GM21619 (cell line): ENCODE measurements at regions not wholly inside any gene's neighbourhood (a gene's known extent, or its start where the extent isn't known, plus 50 kb on each side); places are given as distances from the start of the nearest gene placed in this dataset.

Experiments used
- ATAC-seq: cut with Tn5 transposase; IDR thresholded peaks from one replicate; pipeline ENCODE4 v1.9.1; 2021; ENCODE audit not compliant: unreplicated experiment

DNA sequence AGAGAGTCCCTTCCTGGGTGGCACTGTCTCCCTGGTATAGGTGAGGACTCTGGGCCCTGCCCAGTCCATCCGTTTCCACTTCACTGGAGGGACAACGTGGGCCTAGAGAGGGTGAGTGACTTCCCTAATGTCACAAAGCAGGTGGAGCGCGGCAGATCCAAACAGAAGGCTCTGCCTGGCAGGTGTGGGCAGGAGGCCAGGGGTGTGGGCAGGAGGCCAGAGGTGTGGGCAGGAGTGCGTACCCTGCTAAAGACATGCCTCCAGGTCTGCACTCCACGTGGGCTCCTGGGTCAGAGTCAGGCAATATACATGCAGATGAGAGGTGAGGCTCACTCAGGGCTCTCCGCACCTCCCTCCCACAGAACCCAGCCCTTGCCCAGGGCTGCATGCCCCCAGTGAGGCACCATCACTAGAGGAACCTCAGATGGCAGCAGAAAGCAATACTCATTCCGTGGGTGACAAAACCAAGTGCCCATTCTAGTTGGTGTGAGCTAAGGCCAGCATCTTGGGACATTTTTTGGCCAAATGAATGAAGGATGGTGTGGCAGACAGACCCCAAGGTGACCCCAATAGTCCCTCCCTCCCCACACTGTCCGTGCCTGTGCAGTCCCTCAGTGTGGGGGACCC is 271.6 kb upstream of the RTL1 start:
- ATAC-seq, result no peak

DNA sequence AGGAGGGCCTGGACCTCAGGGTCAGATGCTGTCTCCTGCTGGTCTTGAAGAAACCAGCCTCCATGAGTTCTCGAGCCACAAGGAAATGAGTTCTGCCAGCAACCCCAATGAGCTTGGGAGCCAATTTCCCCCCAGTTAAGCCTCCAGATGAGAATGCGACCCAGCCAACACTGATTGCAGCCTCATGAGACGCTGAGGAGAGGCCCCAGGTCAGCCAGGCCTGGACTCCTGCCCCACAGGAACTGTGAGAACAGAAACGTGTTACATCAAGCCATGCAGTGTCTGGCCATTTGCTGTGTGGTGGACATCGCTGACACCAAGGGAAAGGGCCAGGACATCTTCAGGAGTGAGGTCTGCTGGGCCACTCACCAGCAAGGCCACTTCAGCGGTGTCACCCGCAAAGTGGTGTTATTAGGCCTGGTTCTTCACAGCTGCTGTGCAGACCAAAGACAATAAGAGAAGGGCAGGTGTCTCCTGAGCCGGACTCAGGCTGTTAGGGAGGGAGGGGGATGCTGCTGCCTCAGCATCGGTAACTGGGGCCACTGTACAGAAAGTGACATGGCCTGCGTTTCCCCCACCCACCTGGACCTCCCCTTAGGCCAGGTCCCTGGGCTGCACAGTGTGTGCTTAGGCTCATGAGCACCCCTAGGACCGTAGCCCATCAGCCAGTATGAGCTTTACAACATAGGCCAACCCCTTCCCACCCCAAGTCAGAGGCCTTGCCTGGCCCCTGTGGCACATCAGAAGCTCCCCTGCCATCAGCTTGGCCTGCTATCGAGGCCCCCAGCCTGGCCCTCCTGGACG is 272.4 kb upstream of the RTL1 start:
- ATAC-seq, result no peak

DNA sequence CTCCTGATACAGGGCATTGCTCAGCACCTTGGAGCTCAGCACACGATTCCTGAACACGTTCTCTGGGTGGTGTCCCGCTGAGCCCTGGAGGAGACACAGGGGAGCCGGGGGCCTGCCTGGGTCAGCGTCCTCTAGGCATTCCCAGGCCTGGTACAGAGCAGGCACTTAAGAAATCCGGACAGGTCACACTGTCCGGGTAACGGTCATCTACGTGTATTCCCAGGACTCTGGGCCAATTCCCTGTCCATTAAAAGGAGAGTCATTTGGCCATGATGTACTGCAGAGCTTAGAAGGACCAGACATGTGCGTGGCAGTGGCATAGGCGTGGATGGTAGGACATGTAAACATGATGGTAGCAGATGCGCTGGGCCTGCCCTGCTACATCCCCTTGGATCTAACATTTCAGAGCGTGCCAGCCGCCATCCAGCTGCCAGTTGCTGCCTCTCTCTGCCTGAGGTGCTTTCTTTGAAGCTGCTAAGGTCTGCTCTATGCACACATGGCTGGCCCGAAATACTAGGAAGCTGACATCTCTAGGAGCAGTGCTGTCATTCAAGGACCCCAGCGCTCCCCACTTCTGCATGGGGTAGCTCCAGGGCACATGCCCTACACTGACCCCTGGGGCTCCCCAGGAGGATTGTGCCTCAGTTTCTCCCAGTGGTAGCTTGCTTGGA is 273.1 kb upstream of the RTL1 start:
- no peak for ATAC-seq

DNA sequence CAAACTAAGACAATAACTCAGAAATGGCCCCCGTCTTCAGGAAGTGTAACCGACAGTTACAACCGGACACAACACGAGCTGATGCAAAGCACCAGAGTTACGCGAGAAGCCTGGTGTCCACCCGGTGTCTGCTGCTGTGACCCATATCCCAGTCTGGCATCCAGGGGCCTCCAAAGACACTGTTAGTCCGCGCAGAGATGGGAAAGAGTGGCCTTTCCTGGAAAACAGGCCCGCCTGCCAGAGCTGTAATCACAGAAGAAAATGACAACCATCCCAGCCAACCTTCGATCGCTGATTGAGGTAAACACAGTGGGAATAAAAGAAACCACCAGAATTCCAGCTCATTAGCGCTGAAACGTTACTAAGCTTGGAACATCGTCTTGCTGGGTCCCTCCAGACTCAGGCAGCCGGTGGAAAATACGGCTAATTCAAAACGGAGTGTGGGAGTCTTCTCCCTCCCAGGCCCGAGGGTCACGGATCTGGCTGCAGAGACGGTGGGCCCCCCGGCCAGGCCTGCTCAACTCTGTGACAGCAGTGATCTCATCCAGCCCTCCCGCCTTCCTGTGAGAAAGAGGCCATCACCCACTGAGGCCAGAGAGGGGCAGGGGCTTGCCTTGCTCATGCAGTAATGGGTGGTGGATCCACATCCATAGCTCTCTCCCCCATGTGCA is 273.9 kb upstream of the RTL1 start:
- ATAC-seq, result no peak

DNA sequence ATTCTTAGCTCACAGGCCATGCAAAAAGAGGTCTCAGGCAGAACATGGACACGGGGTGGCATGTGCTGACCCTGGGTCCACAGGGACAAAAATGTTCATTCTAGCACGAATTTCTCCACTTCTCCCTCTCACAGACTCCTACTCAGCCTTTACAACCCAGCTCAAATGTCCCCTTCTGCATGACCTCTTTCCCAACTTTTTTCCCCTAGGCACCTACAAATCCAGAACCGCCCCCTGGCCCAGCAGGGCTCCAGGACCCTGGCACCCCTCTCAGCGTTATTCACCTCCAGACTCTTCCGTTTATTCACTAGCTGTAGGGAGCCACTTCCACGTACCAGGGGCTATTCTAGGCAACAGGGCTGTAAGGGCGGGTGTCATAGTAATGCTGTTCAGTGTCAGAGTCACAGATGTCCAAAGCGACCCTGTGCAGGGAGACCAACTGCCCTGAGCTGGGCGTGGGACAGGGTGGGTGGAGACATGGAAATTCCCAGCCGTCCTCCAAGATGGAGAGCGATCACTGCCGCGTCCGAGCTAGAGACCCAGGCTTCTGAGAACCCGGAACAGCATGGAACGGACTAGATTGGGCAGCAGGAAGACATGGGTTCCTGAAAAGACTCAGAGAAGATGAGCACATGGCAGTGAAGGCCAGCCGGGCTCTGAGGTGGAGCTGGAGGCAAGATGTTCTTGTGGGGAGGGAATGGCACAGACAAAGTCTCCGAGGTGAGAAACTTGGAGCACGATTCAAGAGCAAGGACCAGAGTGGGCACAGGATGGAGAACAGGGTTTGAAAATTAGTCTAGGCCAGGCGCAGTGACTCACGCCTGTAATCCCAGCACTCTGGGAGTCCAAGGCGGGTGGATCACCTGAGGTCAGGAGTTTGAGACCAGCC is 274.9 kb upstream of the RTL1 start:
- ATAC-seq, result no peak

DNA sequence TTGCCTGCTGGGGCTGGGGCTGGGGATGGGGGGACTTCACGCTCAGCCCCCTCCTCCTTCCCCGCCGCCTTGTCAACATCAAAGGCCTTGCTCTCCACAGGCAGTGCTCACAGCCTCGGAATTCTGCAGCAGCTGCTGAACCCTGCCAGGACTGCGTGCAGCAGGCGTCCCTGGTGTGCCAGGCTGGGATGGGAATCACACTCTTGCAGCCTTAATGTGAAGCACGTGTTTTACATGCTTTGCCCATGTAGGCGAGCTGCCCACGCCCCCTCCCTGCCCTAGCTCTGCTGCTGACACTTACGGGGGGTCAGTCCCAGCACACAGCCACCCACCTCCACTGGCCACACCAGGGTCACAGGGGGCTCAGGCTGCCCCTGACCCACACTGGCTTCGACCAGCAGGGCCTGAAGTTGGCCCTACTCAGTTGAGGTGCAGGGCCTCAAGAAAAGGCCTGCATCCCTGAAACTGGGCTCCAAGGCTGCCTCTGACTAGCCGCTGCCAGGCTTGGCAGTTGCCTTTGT is 276.2 kb upstream of the RTL1 start:
- ATAC-seq, result no peak

DNA sequence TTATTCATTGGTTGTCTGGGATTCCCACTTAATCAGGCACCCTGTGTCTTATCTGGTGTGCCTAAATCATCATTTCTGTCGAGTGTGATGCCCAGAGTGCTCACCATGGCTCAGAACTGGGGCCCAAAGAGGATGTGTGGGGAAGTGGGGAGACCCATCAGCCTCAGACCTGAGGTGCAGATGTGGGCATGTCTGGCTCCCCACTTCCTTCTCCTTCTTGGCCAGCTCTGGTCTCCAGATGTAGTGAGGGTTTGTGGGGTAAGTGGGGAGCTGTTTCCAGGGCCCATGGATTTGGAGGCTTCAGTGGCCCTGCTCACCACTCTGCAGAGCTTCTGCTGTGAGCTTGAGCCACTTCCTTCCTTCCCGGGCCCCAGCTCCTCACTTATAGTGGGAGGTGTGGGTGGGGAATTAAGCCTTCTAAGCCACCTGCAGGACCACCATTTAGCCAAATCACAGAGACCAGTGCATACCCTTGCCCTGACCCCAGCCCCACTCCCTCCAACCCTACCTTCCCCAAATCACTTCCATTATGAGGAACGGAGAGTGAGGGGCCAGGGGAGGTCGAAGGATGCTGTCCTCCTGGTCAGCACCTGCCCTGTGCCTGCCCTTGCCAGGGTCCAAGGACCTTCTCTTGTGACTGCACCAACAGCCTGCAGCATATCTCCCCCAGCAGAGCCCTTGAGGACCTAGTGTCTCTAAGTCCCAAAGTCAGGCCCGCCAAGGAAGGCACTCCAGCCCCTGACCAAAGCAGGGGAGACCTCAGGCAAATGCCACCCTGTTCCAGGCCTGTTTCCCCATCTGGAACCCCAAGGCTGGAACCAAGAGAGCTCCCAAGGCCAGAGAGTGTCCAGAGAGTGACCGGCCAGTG is 278.2 kb upstream of the RTL1 start:
- no peak for ATAC-seq

DNA sequence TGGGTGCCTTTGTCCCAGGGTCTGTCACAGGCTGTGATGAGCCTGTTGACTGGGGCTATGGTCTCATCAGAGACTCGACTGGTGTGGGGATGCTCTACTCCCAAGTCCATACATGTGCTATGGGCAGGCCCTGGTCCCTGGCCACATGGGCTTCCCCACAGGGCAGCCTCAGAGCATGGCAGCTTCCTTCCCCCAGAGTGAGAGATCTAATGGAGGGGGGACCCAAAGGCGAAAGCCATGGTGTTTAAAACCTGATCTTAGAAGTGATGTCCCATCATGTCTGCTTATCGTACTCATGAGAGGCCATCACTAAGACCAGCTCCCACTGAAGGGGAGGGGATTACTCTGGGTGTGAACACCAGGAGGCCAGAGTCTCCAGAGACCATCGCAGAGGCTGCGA is 279.0 kb upstream of the RTL1 start:
- ATAC-seq, result no peak

DNA sequence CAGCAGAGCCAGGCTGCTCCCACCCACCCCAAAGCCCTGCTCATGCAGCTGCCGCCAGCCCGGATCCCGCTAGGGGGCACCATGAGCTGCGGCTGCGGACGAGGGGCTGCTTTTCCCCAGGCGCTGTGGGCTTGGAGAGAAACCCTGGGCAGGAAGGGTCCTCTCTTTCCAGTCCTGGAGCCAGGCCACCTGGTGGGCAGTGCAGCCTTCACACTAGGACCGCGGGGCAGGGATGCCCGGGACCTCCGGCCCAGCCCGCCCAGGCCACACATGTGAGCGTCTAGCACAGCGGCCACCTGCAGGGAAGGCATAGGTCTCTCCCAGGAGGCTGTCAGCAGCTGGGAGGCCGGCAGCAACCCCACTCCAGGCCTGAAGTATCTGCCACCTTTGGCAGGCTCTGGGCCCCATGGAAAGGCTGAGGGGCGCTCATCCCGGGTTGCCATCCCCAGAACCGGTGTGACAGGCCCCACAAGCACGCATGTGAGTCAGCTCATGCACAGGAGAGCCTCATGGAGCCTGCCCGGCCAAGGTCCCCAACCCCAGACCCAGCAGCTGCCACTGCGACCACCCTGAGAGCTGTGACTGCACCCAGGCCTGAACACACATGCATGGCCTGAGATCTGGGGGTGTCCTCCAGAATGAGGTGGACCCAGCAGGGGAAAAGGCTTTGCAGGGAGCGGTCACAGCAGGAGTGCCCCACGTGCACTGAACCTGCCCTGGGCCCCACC is 280.0 kb upstream of the RTL1 start:
- ATAC-seq, result no peak

DNA sequence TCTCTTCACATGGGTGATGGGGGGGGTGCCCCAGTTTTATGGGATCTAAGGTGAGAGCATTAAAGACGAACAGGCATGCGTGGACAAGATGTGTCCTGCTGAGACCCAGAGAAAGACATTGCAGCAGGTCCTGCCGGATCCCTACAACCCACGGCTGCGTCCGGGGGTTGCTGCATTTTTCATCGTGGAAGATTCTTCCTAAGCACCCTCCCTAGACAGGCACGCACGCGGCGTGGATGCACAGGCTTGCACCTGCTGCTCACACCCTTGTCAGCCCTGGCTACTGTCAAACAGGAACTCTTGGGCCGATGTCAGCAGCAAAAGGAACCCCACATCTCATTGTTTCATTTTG is 280.6 kb upstream of the RTL1 start:
- no peak for ATAC-seq

DNA sequence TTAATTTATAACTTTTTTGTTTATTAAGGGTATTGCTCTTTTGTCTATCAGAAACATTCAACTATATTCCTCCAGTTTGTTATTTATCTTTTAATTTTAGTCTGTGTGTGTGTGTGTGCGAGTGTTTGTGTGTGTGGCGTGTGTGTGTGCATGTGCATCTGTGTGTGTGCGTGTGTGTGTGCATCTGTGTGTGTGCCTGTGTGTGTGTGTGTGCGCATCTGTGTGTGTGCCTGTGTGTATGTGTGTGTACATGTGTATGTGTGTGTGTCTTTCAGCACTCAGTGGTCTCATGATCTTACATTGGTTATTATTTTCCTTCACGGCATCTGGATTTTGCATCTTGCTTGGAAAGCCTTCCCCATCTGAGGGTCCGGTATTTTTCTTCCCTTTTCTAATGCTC is 281.1 kb upstream of the RTL1 start:
- no peak for ATAC-seq

DNA sequence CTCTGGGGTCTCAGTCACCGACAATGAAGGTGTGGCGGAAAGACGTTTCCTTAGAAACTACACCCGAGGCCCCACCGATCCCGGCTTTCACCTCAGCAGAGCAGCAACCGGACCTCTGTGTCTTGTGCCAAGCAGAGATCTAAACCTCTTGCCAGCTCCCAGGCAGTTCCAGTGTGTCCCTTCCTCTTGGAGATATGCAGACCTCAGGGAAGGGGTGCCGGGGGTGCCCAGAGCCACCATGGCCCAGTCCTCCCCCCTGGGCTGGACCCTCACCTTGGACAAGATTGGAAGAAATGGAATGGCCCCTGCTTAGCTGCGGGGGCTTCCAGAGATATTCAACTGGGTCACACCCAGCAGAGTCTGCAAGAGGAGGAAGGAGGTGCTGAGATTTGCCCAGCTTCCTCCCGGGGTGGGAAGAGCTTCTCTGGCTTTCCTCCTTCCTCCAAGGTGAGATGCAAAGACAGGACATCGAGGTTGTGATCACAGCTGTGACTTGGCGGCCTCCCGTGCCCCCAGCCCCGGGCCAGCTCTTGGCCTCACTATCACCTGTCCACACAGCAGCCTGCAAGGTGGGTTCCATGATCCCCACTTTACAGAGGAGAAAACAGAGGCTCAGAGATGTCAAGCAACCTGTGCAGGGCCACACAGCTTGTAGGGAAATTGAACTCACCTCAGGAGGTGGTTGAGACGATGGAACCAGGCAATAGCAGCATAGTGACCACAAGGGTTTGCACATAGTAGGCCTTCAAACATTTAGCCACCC is 281.7 kb upstream of the RTL1 start:
- ATAC-seq, result no peak

DNA sequence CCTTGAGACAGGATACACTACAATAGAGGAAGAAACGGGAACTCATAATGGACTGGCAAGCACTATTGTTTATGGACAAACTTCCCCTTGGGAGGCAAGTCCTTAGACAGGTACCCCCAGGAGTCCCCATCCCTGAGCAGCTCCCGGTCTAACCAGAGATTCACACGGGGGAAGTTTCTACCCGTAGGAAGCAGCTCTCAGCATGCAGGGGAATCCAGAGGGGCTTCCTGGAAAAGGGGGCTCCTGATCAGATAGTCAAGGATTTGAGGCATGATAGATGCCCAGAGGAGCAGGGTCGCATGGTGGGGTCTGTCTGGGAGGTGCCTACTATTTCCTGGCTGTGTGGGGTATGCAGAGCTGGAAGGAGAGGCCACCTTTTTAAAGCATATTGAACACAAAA is 282.4 kb upstream of the RTL1 start:
- no peak for ATAC-seq

DNA sequence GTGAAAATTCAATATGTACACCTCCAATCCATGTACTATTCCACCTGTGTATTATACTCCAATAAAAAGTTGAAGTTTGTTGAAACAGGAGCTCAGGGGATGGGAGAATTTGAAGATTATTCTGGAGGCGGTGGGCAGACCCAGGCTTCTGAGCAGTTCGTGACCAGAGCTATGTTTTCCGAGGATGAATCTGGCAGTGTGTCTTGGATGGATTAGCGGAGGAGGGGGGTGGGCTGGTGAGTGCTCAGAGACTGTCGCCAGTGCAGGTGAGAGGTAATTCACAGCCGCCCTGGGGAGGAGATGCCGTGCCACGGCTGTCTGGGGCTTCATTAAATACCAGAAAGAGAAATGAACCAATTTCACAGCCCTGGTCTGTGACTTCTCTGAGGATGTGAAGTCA is 283.0 kb upstream of the RTL1 start:
- no peak for ATAC-seq

DNA sequence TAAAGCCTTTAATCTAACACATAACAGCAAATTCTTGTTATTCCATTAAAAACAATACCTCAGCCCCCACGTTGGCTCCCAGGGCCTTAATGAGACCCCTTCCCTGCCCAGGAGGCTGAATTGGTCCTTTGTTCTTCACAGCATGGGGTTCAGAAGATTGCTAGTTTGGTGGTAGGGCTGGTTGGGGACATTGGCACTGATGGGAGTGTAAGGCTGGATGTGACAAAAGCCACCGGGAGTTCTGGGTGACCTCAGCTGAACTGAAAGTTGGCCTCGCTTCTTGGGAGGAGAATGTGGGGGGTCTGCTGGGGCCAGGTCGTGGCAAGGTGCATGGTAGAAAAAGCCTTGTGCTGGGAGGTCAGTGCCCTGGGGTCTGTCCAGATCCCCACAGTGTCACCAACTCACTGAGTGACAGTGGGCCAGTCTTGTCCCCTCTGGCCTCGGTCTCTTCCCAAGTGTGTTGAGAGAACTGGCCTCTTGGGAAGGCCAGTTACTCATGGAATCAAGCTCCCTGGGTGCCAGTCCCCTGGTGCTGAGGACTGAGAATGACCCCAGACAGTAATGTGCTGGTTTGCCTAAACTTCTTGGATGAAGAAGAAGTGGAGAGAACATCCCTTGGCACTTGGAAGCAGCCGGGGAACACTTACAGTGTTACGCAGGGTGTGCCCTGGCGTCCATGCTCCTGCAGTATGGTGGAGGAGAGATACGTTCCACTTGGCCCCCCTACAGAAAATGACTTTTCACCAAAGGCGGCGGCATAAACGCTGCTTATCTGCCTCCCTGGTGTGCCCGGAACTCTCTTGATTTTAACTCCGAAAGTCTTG is 283.7 kb upstream of the RTL1 start:
- no peak for ATAC-seq

DNA sequence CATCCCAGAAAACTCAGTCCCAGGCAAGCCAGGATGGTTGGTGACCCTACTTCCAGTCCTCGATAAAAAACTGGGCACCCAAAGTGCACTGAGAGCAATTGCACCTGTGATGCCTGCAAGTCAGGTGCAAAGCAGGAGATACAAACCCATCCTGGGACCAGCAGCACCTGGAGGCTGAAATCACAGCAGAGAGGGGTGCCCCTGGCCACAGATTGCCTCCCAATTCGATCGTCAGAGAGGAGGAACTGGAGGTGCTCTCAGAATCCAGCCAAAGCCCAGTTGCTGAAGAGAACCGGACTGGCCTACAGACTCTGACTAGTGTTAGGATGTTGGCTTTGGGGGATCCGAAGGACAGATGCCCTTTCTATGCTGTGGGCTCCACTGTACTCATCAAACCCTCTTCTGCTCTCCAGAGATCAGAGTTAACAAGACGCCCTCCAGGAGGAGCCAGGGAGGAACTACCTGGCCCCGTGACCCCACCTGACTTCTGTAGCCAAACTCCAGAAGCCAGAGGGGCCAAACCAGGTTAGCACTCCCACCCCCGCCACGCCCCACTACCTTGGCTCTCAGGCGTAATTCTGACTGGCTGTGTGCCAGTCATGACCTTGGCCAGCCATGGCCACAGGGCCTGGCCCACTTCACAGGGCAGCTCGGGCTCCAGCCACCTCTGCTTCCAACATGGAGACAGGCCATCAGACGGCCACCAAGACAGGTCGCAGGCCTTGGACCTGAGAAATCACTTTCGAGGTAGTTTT is 284.5 kb upstream of the RTL1 start:
- ATAC-seq, result no peak

DNA sequence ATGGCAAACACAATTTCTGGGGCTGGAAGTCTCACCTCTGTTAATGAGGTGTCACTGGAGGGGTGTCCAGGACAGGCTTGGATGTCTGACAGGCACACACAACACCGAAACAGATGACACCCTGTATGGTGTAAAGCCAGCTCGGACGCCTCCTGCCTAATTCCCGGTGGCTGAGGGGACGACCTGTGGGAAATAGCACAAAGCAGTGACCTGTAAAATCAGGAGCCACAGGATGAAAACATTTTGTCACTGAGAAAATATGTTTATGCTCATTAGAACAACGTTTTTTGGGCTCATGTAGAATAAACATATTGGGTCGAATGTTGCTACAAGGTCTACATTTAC is 285.0 kb upstream of the RTL1 start:
- ATAC-seq, result no peak
